ENCODE measurements at regions not wholly inside any gene's neighbourhood (a gene's known extent, or its start where the extent isn't known, plus 50 kb on each side); places are given as distances from the start of the nearest gene placed in this dataset.

DNA sequence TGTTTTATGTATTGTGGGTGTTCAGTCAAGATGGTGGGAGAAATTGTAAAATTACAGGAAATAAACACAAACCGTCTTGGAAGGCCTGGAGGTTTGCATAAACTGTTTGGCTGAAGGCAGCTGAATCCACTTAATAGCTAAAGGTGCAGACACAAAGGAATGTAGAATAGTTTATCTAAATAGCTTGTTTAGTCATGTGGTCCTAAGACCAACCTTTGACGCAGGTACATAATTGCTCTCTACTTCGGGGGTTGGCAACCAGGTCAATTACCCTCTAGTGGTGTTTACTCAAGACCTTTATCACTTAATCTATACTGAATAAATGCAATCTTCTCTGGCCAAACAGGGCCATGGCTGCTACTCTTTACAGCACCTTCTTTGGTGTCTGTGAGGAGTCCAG lies 502.8 kb downstream of the IGSF11 start:
- Histone ChIP-seq H3K4me3 (no peak overlapping the region), H3K4me1 (no peaks in the 10 kb centered on the region), H3K27ac (no peak overlapping the region), H3K27me3 (replicated peaks in 1 of 7) (no peaks in the 10 kb centered on the region), H3K9me3 (peaks cover 0 to 4% (median 0%) of the 10 kb centered on the region in 8 donors), H3K36me3 (no peaks in the 10 kb centered on the region)
- 49 to 80% (median 54%) methylated on average over 3 of the region's 3 CpGs for WGBS, 5 donors
- TF ChIP-seq, protein P1, sequence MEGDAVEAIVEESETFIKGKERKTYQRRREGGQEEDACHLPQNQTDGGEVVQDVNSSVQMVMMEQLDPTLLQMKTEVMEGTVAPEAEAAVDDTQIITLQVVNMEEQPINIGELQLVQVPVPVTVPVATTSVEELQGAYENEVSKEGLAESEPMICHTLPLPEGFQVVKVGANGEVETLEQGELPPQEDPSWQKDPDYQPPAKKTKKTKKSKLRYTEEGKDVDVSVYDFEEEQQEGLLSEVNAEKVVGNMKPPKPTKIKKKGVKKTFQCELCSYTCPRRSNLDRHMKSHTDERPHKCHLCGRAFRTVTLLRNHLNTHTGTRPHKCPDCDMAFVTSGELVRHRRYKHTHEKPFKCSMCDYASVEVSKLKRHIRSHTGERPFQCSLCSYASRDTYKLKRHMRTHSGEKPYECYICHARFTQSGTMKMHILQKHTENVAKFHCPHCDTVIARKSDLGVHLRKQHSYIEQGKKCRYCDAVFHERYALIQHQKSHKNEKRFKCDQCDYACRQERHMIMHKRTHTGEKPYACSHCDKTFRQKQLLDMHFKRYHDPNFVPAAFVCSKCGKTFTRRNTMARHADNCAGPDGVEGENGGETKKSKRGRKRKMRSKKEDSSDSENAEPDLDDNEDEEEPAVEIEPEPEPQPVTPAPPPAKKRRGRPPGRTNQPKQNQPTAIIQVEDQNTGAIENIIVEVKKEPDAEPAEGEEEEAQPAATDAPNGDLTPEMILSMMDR (IDR thresholded peaks at IDR 0.05 in 8 of 11, conservative IDR thresholded peaks at IDR 0.05 in 3 of 11): no peak
- TF ChIP-seq POLR2AphosphoS5 (IDR thresholded peaks at IDR 0.05): no peak
- DNase-seq: no peak
- intact Hi-C loops (cut with DNase I; ENCODE audit: low total_unique reads): no loop called here

DNA sequence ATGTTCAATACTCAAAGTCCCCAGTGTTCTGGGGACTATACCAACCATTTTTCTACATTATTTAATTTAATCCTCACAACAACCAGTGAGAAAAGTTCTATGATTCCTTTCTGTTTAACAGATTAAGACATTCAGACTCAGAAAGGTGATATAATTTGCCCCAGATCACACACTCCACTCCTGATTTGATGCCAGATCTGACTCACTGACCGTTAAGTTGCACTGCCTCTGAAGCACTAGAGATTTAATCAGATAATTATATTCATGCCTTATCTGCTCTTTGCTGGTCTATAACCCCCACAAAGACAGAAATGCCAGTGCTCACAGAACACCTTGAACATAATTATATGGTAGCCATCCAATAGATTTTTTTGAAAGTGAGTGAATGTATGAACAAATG lies 501.0 kb downstream of the IGSF11 start:
- peaks cover 0 to 4% (median 0%) of the 10 kb centered on the region in 8 donors for H3K9me3 ChIP-seq
- WGBS, 5 donors: 67 to 88% (median 78%) methylated on average over 1 of the region's 1 CpG
- H3K27me3 ChIP-seq (replicated peaks in 1 of 7): no peaks in the 10 kb centered on the region
- no peak for DNase-seq
- H3K36me3 ChIP-seq: no peaks in the 10 kb centered on the region
- TF ChIP-seq POLR2A (IDR thresholded peaks at IDR 0.05) (no peak), POLR2AphosphoS5 (IDR thresholded peaks at IDR 0.05) (no peak)
- TF ChIP-seq, protein P1 (IDR thresholded peaks at IDR 0.05 in 8 of 11, conservative IDR thresholded peaks at IDR 0.05 in 3 of 11): no peak
- no peak overlapping the region for H3K27ac ChIP-seq
- intact Hi-C loops (cut with DNase I; ENCODE audit: low total_unique reads): no loop called here
- H3K4me3 ChIP-seq: no peak overlapping the region
- no peaks in the 10 kb centered on the region for H3K4me1 ChIP-seq

DNA sequence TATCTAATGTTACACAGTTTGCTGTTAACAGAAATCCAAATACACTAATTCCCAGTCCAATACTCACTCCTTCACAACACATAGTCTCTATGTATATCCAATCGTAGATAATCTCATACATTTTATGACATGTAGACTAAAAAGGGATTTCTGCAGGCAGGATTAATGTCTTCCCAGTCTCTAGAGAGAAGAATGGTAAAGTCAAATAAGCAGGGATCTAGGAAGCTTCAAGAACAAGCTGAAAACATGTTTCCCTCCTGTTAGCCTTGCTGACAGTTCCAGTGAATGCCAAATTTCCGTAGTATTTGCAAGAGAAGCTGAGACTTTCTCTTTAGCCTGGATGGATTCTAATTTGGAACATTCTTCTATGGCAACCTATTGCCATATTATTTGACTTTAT lies 500.1 kb downstream of the IGSF11 start:
- no peak overlapping the region for H3K27ac ChIP-seq
- no peaks in the 10 kb centered on the region for H3K36me3 ChIP-seq
- H3K9me3 ChIP-seq: peaks cover 0 to 4% (median 0%) of the 10 kb centered on the region in 8 donors
- H3K4me3 ChIP-seq: no peak overlapping the region
- no peak for TF ChIP-seq POLR2A (IDR thresholded peaks at IDR 0.05)
- no peak for TF ChIP-seq POLR2AphosphoS5 (IDR thresholded peaks at IDR 0.05)
- TF ChIP-seq, protein P1 (IDR thresholded peaks at IDR 0.05 in 8 of 11, conservative IDR thresholded peaks at IDR 0.05 in 3 of 11): no peak
- no peaks in the 10 kb centered on the region for H3K4me1 ChIP-seq
- H3K27me3 ChIP-seq (replicated peaks in 1 of 7): no peaks in the 10 kb centered on the region
- intact Hi-C loops (cut with DNase I; ENCODE audit: low total_unique reads): no loop called here
- no peak for DNase-seq
- 0 to 75% (median 20%) methylated on average over 2 of the region's 2 CpGs for WGBS, 5 donors

DNA sequence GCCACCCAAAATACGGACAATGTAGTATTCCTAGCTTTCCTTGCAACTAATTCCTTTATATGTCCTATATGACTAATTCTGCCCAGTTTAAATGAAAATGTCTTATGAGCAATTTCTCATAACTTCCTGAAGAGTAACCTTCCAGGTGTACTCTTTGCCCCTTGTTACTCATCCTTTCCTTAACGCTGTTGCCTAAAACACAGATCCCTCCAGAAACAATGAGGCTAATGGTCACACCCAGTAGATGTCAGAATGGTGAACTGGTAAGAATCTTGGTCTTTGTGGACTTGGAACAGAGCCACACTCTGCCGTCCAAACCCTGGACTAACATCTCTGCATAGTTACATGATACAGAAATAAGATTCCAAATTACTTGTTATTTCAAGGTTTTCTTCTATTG lies 497.9 kb downstream of the IGSF11 start:
- H3K9me3 ChIP-seq: no peaks in the 10 kb centered on the region
- no peak for TF ChIP-seq POLR2AphosphoS5 (IDR thresholded peaks at IDR 0.05)
- no peak for TF ChIP-seq POLR2A (IDR thresholded peaks at IDR 0.05)
- no peaks in the 10 kb centered on the region for H3K4me1 ChIP-seq
- no peak overlapping the region for H3K27ac ChIP-seq
- no peaks in the 10 kb centered on the region for H3K27me3 ChIP-seq (replicated peaks in 1 of 7)
- 76 to 92% (median 82%) methylated on average over 3 of the region's 3 CpGs for WGBS, 5 donors
- H3K4me3 ChIP-seq: no peak overlapping the region
- intact Hi-C loops (cut with DNase I; ENCODE audit: low total_unique reads): no loop called here
- H3K36me3 ChIP-seq: no peaks in the 10 kb centered on the region
- DNase-seq: no peak

DNA sequence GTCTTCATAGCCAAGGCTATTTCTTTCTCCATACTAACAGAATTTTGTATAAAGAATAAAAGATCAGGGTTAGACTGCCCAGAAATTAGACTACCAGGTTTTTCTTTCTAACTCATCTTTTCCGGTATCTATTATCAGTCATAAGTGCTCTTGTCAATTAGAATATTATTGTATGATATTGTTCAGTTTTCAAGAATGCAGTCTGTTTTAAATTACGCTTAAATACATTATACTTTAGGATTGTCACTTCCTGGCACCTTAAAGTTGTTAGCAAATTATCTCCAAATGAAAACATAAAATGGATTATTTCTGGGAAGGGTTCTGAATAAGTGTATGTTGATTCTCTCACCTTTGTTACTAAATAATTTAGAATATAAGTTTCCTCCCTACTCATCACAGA lies 497.2 kb downstream of the IGSF11 start:
- Histone ChIP-seq H3K36me3 (no peaks in the 10 kb centered on the region), H3K27me3 (replicated peaks in 1 of 7) (no peaks in the 10 kb centered on the region), H3K4me3 (no peak overlapping the region), H3K4me1 (no peaks in the 10 kb centered on the region), H3K9me3 (no peaks in the 10 kb centered on the region), H3K27ac (no peak overlapping the region)
- TF ChIP-seq POLR2AphosphoS5 (IDR thresholded peaks at IDR 0.05) (no peak), POLR2A (IDR thresholded peaks at IDR 0.05) (no peak)
- TF ChIP-seq, protein P1 (IDR thresholded peaks at IDR 0.05 in 8 of 11, conservative IDR thresholded peaks at IDR 0.05 in 3 of 11): no peak
- WGBS, 5 donors: 80 to 96% (median 90%) methylated on average over 2 of the region's 2 CpGs
- intact Hi-C loops (cut with DNase I; ENCODE audit: low total_unique reads): no loop called here
- no peak for DNase-seq

Measured in spleen (tissue), 11 donors.